RWPE1 (cell line): ENCODE measurements at regions not wholly inside any gene's neighbourhood (a gene's known extent, or its start where the extent isn't known, plus 50 kb on each side); places are given as distances from the start of the nearest gene placed in this dataset.
A peak's percentile ranks its signal among the peaks of the same experiment; 100 is the strongest.

Source experiments
- CTCF ChIA-PET: fragments of 350-600 bp; sonication (Branson Sonifier 250); formaldehyde crosslinking; extraction: SDS; loops from one replicate; lab custom pipeline; 2021; lab: Yijun Ruan, JAX
- POLR2A ChIA-PET: fragments of 400-600 bp; formaldehyde crosslinking; extraction: SDS; loops from one replicate; lab custom pipeline; 2020; ENCODE audit warnings: antibody characterized with exemption; ENCODE audit not compliant: low non-redundant PET; lab: Yijun Ruan, JAX
- DNase-seq: peaks from one replicate; pipeline ENCODE4 v3.0.0; 2012; ENCODE audit warnings: low spot score
- H3K27ac ChIP-seq: fragments of 450-650 bp; 2 replicates; pipeline ENCODE4 v1.5.1; 2017
- TF ChIP-seq, protein P1 (sequence below): fragments of 450-650 bp; conservative IDR thresholded peaks from 2 replicates; pipeline ENCODE4 v1.5.1; 2017; ENCODE audit warnings: low read depth, mild to moderate bottlenecking

DNA sequence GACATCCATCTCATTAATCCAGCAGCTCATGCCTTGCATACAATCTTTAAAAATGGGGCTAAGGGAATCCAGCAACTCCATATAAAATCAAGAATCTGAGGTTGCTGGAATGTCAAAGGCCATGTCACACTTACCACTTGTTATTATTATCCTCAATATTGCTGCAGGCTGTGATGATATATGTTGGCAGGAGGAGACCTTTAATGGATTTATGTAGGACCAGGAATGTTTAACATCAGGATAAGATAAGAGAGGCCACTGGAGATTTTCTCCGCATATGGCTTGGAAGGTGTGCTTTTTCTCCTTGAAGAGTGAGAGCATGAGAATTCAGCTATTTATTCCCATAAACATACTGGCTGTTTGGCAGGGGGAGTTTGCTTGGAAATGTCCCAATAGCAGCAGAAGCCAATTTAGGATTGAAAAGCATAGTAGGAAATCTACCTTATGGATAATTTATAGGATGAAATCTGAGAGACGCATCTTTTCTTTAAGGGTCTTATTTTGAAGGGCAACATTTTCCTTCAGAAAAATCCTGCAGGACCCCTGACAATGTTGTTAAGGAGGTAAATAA, 481.4 kb downstream of the AGTPBP1 start:
- TF ChIP-seq, protein P1, sequence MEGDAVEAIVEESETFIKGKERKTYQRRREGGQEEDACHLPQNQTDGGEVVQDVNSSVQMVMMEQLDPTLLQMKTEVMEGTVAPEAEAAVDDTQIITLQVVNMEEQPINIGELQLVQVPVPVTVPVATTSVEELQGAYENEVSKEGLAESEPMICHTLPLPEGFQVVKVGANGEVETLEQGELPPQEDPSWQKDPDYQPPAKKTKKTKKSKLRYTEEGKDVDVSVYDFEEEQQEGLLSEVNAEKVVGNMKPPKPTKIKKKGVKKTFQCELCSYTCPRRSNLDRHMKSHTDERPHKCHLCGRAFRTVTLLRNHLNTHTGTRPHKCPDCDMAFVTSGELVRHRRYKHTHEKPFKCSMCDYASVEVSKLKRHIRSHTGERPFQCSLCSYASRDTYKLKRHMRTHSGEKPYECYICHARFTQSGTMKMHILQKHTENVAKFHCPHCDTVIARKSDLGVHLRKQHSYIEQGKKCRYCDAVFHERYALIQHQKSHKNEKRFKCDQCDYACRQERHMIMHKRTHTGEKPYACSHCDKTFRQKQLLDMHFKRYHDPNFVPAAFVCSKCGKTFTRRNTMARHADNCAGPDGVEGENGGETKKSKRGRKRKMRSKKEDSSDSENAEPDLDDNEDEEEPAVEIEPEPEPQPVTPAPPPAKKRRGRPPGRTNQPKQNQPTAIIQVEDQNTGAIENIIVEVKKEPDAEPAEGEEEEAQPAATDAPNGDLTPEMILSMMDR, result no peak
- no peak for DNase-seq
- CTCF ChIA-PET, result interaction anchor here (0.6 kb wide), 1 partner anchor 581 kb away, joined by 3 read pairs; no protein-coding TSS in a partner anchor
- POLR2A ChIA-PET, result no interaction called here
- no peak overlapping the region for H3K27ac ChIP-seq

- peak; percentile 75 for DNase-seq
- ChIA-PET POLR2A (no interaction called here), CTCF (interaction anchor here (0.6 to 1.8 kb wide), 15 partner anchors 9 to 862 kb away, joined by 3 to 7 read pairs (median 3); no protein-coding TSS in a partner anchor)
- TF ChIP-seq, protein P1, result no peak; the same call in 1 of the 2 replicates
- H3K27ac ChIP-seq, result no peak overlapping the region
Observed at GRCh38 chr9:85258823-85259370, 482.9 kb downstream of the AGTPBP1 start.

DNA sequence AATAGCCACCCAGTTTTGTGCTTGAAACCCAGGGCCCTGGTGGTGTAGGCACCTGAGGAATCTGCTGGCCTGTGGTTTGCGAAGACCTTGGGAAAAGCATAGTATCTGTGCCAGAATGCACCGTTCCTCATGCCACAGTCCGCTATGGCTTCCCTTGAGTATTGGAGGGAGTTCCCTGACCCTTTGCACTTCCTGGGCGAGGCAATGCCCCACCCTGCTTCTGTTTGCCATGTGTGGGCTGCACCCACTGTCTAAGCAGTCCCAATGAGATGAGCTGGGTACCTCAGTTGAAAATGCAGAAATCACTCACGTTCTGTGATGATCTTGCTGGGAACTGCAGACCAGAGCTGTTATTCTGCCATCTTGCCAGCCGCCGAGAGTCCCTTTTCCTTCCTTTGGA, 483.5 kb downstream of the AGTPBP1 start:
- no peak overlapping the region for H3K27ac ChIP-seq
- no peak for DNase-seq
- ChIA-PET CTCF (interaction anchor here (0.6 to 1.8 kb wide), 11 partner anchors 8 to 862 kb away, joined by 3 to 7 read pairs (median 3); no protein-coding TSS in a partner anchor), POLR2A (no interaction called here)
- TF ChIP-seq, protein P1, result no peak

DNA sequence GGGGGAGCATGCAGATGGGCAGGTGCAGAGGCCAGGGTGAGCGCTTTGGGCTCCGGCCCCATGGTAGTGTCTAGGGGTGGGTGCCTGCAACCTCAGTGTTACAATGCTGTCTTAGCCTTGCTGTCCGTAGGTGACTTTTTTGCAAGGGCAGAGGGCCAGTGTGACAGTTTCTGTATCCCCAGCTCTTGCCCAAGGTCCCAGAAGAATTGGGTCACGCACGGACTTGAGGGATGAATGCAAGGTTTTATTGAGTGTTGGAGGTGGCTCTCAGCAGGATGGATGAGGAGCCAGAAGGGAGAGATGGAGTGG, 492.5 kb downstream of the AGTPBP1 start:
- H3K27ac ChIP-seq, result 0 out of 2 replicates have a peak overlapping the region, but pooled peaks have one; percentile 9
- POLR2A ChIA-PET, result no interaction called here
- CTCF ChIA-PET, result interaction anchor here (1.2 kb wide), 2 partner anchors 9 to 27 kb away, joined by 4 to 5 read pairs; no protein-coding TSS in a partner anchor
- no peak for DNase-seq
- TF ChIP-seq, protein P1, result no peak

DNA sequence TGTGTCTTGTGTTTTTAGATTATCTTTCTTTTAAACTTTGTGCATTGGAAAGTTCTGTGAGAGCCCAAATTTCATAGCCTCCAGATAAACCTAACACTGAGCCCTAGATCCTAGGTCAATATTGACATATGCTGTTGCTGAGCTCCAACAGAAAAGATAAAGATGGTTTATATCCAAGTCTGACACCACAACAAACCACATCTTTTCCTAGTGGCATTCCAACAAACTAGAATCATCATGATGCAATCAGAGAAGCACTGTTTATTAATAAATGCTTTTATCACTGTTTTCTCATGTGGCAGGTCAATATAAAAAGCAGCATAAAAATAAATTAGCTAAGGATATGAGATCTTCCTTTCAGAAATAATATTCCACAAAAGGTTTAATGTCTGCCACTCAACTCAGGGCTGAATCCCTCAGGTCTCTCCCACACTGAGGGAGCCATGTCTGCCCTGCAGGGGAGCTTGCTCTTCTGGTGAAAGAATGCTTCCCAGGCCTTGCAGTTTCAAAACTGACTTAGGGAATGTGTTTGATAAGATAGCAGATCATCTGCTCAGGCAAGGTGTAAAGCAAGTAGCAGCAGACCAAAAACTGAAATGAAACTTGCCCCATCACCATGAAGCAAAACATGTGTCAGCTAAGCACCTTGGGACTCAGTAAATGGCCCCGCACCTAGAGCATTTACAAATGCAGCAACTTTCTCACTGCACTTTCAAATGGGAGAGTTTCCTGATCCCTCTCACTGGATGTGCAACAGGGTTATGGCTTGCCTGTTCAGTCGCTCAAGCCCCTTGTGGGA, 493.0 kb downstream of the AGTPBP1 start:
- DNase-seq, result peak; percentile 62
- ChIA-PET CTCF (interaction anchor here (0.6 to 1.2 kb wide), 2 partner anchors 28 to 177 kb away, joined by 3 to 4 read pairs; no protein-coding TSS in a partner anchor), POLR2A (no interaction called here)
- 0 out of 2 replicates have a peak overlapping the region, but pooled peaks have one; percentile 9 for H3K27ac ChIP-seq
- TF ChIP-seq, protein P1, result no peak

GRCh38 chr9:85246541-85246940, 495.2 kb downstream of the AGTPBP1 start:
- no peak for DNase-seq
- CTCF ChIA-PET, result interaction anchor here (0.6 kb wide), 1 partner anchor 71 kb away, joined by 3 read pairs; no protein-coding TSS in a partner anchor
- no peak overlapping the region for H3K27ac ChIP-seq
- TF ChIP-seq, protein P1, result no peak
- POLR2A ChIA-PET, result no interaction called here
